Fibroblast of lung (primary cell): ENCODE measurements at regions not wholly inside any gene's neighbourhood (a gene's known extent, or its start where the extent isn't known, plus 50 kb on each side); places are given as distances from the start of the nearest gene placed in this dataset.

Source experiments
- DNase-seq, 2 donors: peaks; one replicate each; pipeline versions ENCODE4 v3.0.0 to v3.0.0-alpha.2; 2010; ENCODE audit warnings: low read depth in 2 of 2
- H2AFZ ChIP-seq: 2 replicates; pipeline ENCODE4 v1.5.1; 2012; ENCODE audit warnings: low read length, control low read depth, inconsistent platforms
- H3K27ac ChIP-seq: 2 replicates; pipeline ENCODE4 v1.5.1; 2011; ENCODE audit warnings: low read length, control low read depth; ENCODE audit not compliant: insufficient read depth
- H3K27me3 ChIP-seq: 2 replicates; pipeline ENCODE4 v1.5.1; 2011; ENCODE audit warnings: mild to moderate bottlenecking, low read length; ENCODE audit not compliant: control insufficient read depth, insufficient read depth
- H3K36me3 ChIP-seq: 2 replicates; pipeline ENCODE4 v1.5.1; 2011; ENCODE audit warnings: low read length; ENCODE audit not compliant: control insufficient read depth, insufficient read depth
- H3K4me1 ChIP-seq: 2 replicates; pipeline ENCODE4 v1.5.1; 2011; ENCODE audit warnings: low read length; ENCODE audit not compliant: control insufficient read depth, insufficient read depth; ENCODE audit errors: extremely low read depth
- H3K4me2 ChIP-seq: 2 replicates; pipeline ENCODE4 v1.5.1; 2011; ENCODE audit warnings: low read length, control low read depth; ENCODE audit not compliant: insufficient read depth; ENCODE audit errors: extremely low read depth
- H3K4me3 ChIP-seq, 4 experiments: fragments of 200-600 bp in 1 of 4; sonication (generic) in 1 of 4; replicated peaks in 1 of 4; 2 replicates each; pipeline ENCODE4 v1.5.1; 2011 to 2016; ENCODE audit warnings: low read length in 4 of 4, low read depth in 3 of 4, mild to moderate bottlenecking in 3 of 4, control low read depth in 2 of 4, inconsistent platforms in 1 of 4, mixed read lengths in 1 of 4; ENCODE audit not compliant: insufficient read depth in 1 of 4; ENCODE audit errors: control extremely low read depth in 1 of 4
- H3K79me2 ChIP-seq: 2 replicates; pipeline ENCODE4 v1.5.1; 2012; ENCODE audit warnings: mild to moderate bottlenecking, low read length, inconsistent platforms; ENCODE audit not compliant: control insufficient read depth, insufficient read depth
- H3K9ac ChIP-seq: 2 replicates; pipeline ENCODE4 v1.5.1; 2011; ENCODE audit warnings: mild to moderate bottlenecking, low read length, control low read depth; ENCODE audit not compliant: insufficient read depth
- H3K9me3 ChIP-seq: 2 replicates; pipeline ENCODE4 v1.5.1; 2012; ENCODE audit warnings: low read depth, low read length; ENCODE audit not compliant: control insufficient read depth, insufficient read depth
- H4K20me1 ChIP-seq: 2 replicates; pipeline ENCODE4 v1.5.1; 2011; ENCODE audit warnings: low read length; ENCODE audit not compliant: control insufficient read depth, insufficient read depth; ENCODE audit errors: extremely low read depth
- EZH2 ChIP-seq: IDR thresholded peaks from 2 replicates; pipeline ENCODE4 v1.5.1; 2012; ENCODE audit warnings: low read length, control low read depth, mild to moderate bottlenecking; ENCODE audit errors: missing control alignments
- TF ChIP-seq, protein P1 (sequence below), 2 donors: IDR thresholded peaks in 1 of 2; conservative IDR thresholded peaks in 1 of 2; 1 replicate in 1 of 2; 2 replicates in 1 of 2; pipeline ENCODE4 v1.5.1; 2011 to 2012; ENCODE audit warnings: low read length in 2 of 2, control low read depth in 1 of 2, inconsistent platforms in 1 of 2, low read depth in 1 of 2, mild to moderate bottlenecking in 1 of 2

DNA sequence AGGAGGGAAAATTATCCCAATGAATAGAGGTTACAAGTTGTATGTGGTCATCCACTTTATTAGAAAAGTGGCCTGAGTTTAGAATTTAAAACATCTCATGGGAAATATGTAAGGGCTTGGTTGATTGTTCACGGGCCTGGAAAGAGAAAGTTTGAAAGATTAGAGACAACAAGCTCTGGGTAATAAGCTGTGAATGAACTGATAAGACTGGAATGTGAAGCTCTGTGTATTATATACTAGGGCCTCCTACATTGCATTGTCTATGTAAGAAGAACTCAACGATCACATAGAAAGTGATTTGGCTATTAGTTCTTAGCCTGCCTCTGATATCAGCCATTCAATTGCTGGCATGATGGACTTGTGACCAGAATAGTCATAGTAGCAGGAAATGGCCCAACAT lies 199.2 kb upstream of the MAGI2 start:
- Histone ChIP-seq H2AFZ (no peak overlapping the region), H3K36me3 (no peaks in the 10 kb centered on the region), H3K27me3 (no peaks in the 10 kb centered on the region), H3K9me3 (no peaks in the 10 kb centered on the region), H4K20me1 (no peaks in the 10 kb centered on the region), H3K79me2 (no peaks in the 10 kb centered on the region), H3K4me1 (peaks cover 3% of the 10 kb centered on the region), H3K9ac (no peak overlapping the region), H3K4me3 (no peak overlapping the region), H3K4me2 (no peak overlapping the region), H3K27ac (no peak overlapping the region)
- peak in 1 of 2 donors; percentile 15 for DNase-seq
- TF ChIP-seq, protein P1, sequence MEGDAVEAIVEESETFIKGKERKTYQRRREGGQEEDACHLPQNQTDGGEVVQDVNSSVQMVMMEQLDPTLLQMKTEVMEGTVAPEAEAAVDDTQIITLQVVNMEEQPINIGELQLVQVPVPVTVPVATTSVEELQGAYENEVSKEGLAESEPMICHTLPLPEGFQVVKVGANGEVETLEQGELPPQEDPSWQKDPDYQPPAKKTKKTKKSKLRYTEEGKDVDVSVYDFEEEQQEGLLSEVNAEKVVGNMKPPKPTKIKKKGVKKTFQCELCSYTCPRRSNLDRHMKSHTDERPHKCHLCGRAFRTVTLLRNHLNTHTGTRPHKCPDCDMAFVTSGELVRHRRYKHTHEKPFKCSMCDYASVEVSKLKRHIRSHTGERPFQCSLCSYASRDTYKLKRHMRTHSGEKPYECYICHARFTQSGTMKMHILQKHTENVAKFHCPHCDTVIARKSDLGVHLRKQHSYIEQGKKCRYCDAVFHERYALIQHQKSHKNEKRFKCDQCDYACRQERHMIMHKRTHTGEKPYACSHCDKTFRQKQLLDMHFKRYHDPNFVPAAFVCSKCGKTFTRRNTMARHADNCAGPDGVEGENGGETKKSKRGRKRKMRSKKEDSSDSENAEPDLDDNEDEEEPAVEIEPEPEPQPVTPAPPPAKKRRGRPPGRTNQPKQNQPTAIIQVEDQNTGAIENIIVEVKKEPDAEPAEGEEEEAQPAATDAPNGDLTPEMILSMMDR (conservative IDR thresholded peaks at IDR 0.05 in 1 of 2, IDR thresholded peaks at IDR 0.05 in 1 of 2; ENCODE audit: low read depth in 1 of 2, low read length in 2 of 2): no peak
- TF ChIP-seq EZH2: no peak

DNA sequence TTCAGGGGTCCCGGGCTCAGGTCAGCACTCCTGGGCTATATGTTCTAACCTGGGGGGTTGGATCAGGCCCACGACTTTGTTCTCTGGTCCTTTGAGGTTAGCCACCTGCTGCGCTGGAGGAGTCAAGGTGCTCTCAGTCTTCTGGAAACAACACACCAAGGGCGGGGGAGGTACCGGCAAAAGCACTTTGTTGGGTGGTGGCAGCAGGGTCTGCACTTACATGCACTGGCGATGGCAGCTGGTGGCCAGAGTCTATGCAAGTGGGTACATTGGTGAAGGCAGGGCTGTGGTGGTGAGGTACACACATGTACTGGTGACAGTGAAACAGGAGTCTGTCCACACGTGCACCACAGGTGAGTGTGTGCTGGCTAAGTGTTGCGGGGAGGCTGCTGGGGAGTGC lies 194.2 kb upstream of the MAGI2 start:
- Histone ChIP-seq H3K27ac (no peak overlapping the region), H4K20me1 (no peaks in the 10 kb centered on the region), H2AFZ (no peak overlapping the region), H3K79me2 (no peaks in the 10 kb centered on the region), H3K9ac (no peak overlapping the region), H3K4me1 (peaks cover under 1% of the 10 kb centered on the region), H3K9me3 (no peaks in the 10 kb centered on the region), H3K4me3 (no peak overlapping the region), H3K27me3 (no peaks in the 10 kb centered on the region), H3K36me3 (no peaks in the 10 kb centered on the region), H3K4me2 (no peak overlapping the region)
- TF ChIP-seq EZH2: no peak
- TF ChIP-seq, protein P1 (conservative IDR thresholded peaks at IDR 0.05 in 1 of 2, IDR thresholded peaks at IDR 0.05 in 1 of 2; ENCODE audit: low read depth in 1 of 2, low read length in 2 of 2): no peak
- no peak for DNase-seq

DNA sequence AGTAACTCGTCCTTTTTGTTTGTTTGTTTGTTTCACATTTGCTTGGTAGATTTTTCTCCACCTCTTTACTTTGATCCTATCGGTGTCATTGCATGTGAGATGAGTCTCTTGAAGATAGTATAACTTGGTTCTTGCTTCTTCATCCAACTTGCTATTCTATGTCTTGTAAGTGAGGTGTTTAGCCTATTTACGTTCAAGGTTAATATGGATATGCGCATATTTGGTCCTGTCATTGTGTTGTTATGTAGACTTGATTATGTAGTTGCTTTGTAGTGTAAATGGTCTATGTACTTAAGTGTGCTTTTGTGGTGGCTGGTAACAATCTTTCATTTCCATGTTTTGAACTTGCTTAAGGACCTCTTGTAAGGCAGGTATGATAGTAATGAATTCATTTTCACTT lies 192.8 kb upstream of the MAGI2 start:
- no peaks in the 10 kb centered on the region for H3K9me3 ChIP-seq

More for the DNA sequence above, 192.8 kb upstream of the MAGI2 start:
- Histone ChIP-seq H4K20me1 (no peaks in the 10 kb centered on the region), H2AFZ (no peak overlapping the region), H3K4me1 (no peaks in the 10 kb centered on the region), H3K4me3 (no peak overlapping the region), H3K27ac (no peak overlapping the region), H3K4me2 (no peak overlapping the region), H3K27me3 (no peaks in the 10 kb centered on the region), H3K36me3 (no peaks in the 10 kb centered on the region), H3K9ac (no peak overlapping the region), H3K79me2 (no peaks in the 10 kb centered on the region)
- no peak for DNase-seq
- TF ChIP-seq EZH2: no peak
- TF ChIP-seq, protein P1 (conservative IDR thresholded peaks at IDR 0.05 in 1 of 2, IDR thresholded peaks at IDR 0.05 in 1 of 2; ENCODE audit: low read depth in 1 of 2, low read length in 2 of 2): no peak
